GM12892 (cell line): ENCODE measurements at regions not wholly inside any gene's neighbourhood (a gene's known extent, or its start where the extent isn't known, plus 50 kb on each side); places are given as distances from the start of the nearest gene placed in this dataset.

Experiments used
- POLR2A ChIP-seq: IDR thresholded peaks from 2 replicates; pipeline ENCODE4 v1.6.1; 2011; ENCODE audit warnings: low read depth, low read length, control low read depth
- POLR2AphosphoS5 ChIP-seq: IDR thresholded peaks from 2 replicates; pipeline ENCODE4 v1.6.1; 2011; ENCODE audit warnings: low read depth, low read length, control low read depth
- TAF1 ChIP-seq: IDR thresholded peaks from 2 replicates; pipeline ENCODE4 v1.6.1; 2011; ENCODE audit warnings: low read depth, mild to moderate bottlenecking, control low read depth, low read length, borderline replicate concordance

DNA sequence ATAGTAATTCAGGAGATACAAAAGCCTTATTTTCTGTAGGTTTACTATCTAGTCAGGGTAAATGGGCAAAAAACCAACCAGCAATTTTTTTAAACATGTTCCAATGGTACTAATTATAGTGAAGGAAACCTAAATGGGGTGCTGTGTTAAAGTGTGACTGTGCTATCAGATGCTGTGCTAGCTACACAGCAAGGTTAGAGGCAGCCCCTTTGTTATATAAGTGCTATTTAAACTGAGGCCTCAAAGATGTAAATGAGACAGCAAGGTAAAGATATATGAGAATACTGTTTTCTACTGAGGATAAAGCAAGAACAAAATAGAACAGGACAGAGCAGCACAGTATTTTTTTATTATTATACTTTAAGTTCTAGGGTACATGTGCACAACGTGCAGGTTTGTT, 305.4 kb upstream of the RGS18 start:
- no peak for TF ChIP-seq POLR2A
- TF ChIP-seq POLR2AphosphoS5: no peak
- TF ChIP-seq TAF1: no peak
